SH-SY5Y (cell line): ENCODE measurements at regions not wholly inside any gene's neighbourhood (a gene's known extent, or its start where the extent isn't known, plus 50 kb on each side); places are given as distances from the start of the nearest gene placed in this dataset.

ENCODE experiments used
- GATA2 ChIP-seq: IDR thresholded peaks from 2 replicates; pipeline ENCODE4 v1.6.1; 2011; ENCODE audit warnings: mild to moderate bottlenecking, low read depth, low read length
- GATA3 ChIP-seq: IDR thresholded peaks from 2 replicates; pipeline ENCODE4 v1.6.1; 2011; ENCODE audit warnings: low read depth, mild to moderate bottlenecking, low read length, moderate library complexity

DNA sequence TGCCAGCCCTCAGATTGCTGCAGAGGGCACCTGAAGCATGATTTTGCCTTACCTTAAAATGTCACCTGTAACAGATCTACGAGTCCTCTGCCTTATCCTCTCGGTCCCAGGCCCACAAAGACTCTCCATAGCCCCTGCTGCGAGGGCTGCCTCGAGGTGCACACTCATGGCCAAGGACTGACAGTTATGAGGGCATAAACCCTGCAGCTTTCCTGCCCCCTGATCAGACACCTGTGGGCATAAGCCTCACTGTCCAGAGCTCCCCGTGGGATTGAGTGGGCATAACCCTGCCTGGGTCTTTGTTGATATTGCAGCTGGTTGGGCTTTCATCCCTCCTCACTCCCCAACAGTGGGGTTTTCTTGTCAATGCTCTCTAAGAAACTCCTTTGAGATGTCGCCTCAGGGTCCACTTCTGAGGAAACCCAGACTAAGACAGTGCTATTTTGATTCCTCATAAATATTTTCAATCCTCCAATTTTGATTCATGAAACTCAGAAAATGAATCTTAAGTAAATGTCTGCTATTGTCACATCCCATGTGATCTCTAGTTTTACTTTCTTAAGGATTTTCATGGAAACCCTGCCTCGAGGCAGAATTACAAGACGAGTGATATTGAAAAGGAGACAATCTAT, 108.5 kb upstream of the NCK2 start:
- no peak for TF ChIP-seq GATA2

DNA sequence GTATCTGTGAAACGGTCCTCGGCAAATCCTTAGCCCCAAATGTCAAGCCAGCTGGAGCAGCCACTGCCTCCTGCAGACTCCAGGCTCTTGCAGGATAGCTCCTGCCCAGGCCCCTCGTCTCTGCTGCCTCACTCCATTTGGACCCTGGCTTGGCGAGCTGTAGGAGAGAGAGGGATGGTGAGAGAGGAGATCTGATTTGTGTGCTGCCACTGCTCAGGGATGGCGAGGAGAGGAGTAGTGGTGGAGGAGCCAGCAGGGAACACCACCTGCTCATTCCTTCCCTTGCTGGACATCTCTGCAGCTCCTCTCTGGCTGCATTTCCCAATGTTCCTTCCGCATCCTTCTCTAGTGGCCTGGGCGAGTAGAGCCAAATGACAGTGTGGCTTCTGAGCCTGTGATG, 109.1 kb upstream of the NCK2 start:
- TF ChIP-seq GATA2: no peak
- no peak for TF ChIP-seq GATA3

DNA sequence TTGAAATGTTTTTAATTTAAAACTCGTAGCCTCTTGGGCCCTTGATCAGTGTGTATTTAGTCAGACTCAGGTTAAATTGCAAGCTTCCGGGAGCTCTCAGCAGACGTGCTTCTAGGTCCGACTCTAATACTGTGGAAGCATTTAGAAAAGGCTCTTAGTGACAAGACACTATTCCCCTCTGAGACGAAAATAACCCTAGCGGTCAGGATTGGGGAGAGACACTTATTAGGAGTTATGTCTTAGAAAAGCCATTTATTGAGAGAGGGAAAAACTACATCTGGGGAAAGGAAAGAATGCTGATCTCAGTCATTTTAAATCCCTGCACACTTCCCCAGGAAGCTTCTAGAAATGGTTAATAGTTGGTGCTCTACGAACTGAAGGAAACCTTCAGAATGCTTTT, 110.5 kb upstream of the NCK2 start:
- no peak for TF ChIP-seq GATA3
- no peak for TF ChIP-seq GATA2

DNA sequence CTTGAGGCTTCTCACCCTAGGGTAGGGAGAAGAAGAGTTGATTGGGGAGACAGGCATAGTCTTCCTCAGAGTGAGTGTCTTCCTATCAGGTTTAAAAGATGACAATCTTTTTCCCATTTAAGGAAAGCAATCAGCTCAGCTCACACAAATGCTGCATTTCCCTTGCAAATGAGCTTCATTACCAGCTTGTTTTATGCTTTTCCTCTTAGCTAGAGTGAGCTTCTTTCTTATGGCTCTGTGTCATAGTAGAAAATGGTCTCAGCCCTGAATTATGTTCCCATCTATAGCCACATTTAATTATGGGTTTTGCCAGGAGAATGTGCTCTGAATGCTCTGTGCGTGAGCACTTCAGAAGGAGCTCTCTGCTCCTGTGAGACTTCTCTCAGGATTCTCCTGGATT, 112.8 kb upstream of the NCK2 start:
- TF ChIP-seq GATA2 (no peak), GATA3 (no peak)

DNA sequence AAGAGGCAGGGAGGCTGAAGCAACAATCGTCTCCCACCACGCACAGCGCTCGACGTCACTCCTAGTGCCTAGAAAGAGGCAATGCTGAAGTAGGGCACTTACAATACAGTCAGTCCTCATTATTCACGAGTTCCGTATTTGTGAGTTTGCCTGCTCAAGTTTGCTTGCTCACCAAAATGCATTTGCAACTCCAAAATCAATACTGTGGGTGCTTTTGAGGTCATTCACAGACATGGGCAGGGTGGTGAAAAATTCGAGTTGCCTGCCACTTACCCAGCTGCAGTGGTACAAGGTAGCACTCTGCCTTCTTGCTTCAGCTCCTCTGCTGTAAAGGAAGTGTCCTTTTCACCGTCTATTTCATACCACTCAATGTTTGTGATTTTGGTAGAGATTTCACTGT, 113.7 kb upstream of the NCK2 start:
- TF ChIP-seq GATA3 (no peak), GATA2 (no peak)

DNA sequence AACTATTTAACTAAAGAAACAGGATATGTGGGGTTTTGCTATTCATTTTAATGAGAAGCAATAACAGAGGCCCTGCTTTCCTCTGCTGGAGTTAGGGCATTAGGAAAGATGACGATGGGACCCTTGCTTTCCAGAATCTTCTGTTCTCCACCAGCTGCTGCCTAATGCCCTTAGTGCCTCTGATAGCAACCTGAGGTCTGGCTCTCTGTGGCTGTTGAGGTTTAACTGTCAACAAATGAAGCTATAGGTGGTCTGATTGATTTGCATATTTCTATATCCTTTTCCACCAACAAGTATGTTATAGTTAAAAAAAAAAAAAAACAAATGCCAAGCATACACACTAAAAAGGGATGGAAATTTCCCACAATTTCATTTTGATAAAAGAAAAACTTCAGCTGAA, 115.1 kb upstream of the NCK2 start:
- TF ChIP-seq GATA3: no peak
- TF ChIP-seq GATA2: no peak

DNA sequence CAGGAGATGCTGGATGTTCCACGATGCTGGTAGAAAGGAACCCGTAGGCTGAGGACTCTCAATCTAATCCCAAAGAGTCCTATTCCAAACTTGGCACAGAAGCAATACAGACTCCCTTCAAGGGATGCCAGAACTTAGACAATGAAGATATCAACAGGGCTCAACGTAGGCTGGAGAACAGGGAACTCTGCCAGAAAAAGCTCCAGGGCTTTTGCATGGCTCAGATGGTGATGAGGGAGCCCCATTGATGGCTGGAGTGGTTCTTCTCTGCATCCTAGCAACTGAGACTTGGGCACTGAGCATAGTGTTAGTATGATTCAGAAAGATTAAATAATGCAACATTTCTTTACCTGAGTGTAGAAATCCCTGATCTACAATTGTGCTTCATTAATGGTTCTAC, 117.2 kb upstream of the NCK2 start:
- no peak for TF ChIP-seq GATA3
- no peak for TF ChIP-seq GATA2

DNA sequence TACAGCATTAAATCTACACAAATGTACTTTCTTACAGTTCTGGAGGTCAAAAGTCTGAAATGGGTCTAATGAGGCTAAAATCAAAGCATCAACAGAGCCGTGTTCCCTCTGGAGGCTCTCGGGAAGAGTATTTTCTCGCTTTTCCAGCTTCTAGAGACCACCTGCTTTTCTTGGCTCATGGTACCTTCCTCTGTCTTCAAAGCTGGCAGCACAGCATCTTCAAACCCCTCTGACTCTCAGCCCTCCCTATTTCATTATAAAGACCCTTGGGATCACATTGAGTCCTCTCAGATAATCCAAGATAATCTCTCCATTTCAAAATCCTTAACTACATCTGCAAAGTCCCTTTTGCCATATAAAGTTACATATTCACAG, 117.8 kb upstream of the NCK2 start:
- TF ChIP-seq GATA3 (no peak), GATA2 (no peak)

DNA sequence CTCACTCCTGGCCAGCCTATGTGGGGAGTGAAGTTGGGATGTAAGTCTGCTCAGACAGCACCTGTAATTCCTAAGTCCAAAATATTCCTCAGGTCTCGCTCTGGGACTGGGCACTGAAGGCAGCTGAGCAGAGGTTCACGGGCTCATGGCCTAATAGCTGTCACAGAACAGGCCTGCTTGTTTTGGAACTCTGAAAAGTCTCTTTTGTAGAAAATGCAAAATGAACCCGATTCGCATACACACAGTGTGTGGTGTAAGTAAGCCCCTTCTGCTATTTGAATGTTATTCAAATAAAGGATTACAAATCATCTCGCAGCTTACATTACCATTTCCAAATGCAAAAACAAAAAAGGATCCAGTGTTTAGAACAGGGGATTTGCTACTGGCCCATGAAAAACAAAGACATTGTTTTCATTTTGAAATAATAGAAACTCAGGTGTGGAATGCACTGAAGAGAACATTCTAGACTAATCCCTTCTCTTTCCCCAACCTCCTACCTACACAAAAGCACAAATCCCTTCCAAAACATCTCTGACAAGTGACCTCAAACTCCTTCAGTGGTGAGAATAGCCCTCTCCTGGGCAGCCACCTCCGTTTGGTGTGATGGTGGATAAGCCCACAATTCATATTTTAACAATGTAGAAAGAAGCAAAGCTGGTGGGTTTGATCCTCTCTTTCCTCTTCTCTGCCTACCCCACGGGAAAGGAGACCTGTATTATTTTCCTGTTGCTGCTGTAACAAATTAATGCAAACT, 118.3 kb upstream of the NCK2 start:
- TF ChIP-seq GATA3: no peak
- TF ChIP-seq GATA2: no peak

DNA sequence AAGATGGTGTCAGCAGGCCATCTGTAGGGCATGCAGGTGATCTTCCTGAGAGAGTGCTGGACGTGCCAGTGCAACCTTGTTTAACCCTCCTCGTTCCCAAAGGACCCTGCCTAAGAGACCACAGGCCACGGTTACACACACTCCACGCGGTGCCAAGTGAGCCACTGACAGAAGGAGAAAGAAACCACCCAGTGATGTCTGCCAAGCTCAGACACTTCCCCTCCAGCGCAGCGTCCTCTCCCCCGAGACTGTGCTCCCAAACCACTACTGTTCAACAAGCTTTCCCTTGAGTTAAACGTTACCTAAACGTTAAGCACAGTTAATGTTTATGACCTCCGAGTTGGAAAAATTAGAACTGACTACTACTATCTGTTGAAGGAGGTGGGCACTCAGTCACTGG, 119.1 kb upstream of the NCK2 start:
- TF ChIP-seq GATA3 (no peak), GATA2 (no peak)

DNA sequence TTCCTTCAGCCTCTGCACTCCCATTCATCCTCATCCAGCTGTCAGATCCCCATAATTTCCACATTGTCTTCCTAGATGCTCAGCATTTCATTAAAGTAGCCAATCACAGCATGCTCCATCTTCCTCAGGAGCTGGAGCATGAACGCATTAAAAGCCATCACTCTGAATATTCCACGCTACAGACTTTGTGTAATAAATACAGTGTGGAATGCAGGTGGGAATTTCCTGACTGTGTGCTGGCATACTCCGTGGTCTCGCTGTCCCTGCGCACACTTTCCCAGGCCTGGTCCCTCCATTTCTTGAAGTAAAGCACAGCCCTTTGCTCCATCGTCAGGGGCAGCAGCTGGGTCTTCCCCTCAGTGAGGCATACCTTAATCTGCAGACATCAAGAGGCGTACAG, 123.7 kb upstream of the NCK2 start:
- TF ChIP-seq GATA3 (no peak), GATA2 (no peak)

DNA sequence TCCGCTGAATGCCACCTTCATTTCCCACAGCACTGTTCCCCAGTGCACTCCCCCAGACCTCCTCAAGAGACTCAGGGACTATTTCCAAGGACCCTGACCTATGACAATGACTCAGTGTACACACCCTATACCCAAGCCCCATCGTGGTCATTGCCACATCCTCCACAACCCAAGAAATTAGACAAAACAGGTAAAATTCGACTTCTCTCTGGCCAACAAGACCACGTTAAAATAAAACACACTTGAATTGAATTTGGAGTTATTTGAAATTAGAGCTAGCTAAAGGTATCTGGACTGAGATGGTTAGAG, 126.4 kb upstream of the NCK2 start:
- TF ChIP-seq GATA3: no peak
- no peak for TF ChIP-seq GATA2

DNA sequence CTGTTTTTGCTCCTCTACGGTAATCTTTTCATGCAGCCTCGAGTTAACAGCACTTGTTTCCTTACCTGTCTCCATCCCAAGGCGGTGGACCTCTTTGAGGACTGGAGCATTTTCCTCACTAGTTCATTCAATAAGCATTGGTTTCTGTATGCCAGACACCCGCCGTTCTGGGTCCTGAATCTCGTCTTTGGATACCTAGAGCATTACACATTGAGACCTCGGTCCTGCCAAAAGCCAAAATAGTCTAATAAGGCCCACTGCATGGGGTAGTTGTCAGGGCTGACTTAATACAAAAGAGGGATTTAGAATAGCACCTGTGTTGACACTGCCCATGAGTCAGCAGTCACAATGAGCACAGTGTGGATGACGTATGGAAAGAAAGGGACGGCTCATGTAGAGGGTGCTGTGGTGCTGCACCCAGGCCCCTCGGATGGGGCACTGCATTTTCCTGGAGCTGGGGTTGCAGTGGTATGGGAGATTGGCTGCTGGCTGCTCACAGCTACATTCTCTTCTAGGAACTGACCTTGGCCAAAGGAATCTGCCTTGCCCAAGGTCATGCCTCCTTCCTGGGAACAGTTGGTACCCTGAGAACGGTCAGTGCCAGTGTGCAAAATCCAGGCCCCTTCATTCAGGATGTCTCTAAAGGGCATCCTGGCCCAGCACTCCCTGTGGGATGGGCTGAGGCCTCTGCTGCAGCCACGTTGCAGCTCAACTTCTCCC, 126.9 kb upstream of the NCK2 start:
- TF ChIP-seq GATA3 (no peak), GATA2 (no peak)

DNA sequence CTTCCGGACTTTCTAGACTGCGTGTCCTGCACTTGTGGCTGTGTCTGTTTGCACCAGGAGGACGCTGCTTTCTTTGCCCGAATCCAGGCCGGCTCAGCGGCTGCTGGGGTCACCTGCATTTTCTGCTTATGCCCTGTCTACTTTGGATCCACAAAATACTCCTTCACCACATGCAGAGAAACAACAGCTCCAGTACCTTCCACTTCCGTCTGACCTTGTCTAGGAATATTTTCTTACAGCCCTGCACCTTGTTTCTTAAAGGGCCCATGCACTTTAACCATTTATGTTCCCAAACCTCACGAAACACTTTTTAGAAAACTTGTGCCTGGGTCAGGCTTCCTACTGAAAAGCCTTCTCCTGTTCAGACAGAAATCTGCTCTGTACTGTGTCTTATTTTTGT, 129.4 kb upstream of the NCK2 start:
- no peak for TF ChIP-seq GATA2

DNA sequence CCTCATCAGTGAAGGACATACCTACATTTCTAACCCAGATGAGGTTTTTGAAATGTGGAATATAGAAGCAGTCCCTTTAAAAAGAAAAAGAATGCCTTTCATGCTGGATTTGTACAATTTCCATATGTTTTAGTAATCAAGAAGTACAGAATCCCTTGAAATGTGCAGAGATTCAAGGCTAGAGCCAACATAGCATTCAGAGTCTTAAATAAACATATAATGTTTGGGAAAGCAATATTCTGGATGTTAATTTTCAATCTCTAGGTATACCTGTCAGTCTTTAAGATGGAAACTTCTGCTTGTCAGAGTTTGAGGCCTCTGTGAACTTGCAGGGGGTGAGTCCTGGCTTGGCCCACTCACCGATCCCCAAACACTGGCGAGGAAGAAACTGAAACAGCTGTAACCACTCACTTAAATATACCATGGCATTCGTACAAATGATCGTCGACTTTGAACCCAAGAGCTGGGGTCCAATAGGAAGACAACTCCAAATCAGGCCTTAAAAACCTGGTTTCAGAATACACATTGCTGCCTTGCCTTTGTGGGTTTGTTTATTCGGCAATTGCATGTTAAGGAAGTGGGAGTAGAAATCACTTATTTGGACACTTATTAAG, 132.8 kb upstream of the NCK2 start:
- no peak for TF ChIP-seq GATA3
